ENCODE measurements at regions not wholly inside any gene's neighbourhood (a gene's known extent, or its start where the extent isn't known, plus 50 kb on each side); places are given as distances from the start of the nearest gene placed in this dataset.

- WGBS, 2 experiments (ENCODE audit: extremely low coverage in 1 of 2, insufficient coverage in 1 of 2, insufficient read length in 1 of 2, insufficient replicate concordance in 2 of 2, low coverage in 1 of 2, low lambda C conversion rate in 2 of 2, missing lambda C conversion rate in 1 of 2), result 88% methylated on average over 3 of the region's 3 CpGs; no CpG with 5 or more reads in 1 of the 2 experiments
- Histone ChIP-seq H3K9me3 (ENCODE audit: insufficient read depth in 2 of 2, low read depth in 1 of 2, low read length in 1 of 2) (no peaks in the 10 kb centered on the region), H3K27me3 (replicated peaks in 1 of 4; ENCODE audit: control insufficient read depth in 3 of 4, extremely low read depth in 1 of 4, insufficient read depth in 3 of 4, low read length in 3 of 4) (no peaks in the 10 kb centered on the region), H2BK12ac (ENCODE audit: low read depth, low read length) (no peak overlapping the region), H3K56ac (replicated peaks; ENCODE audit: insufficient read length, low read depth, low read length) (no peak overlapping the region), H3K79me2 (ENCODE audit: control insufficient read depth in 1 of 2, insufficient read depth in 2 of 2, low read length in 2 of 2) (no peaks in the 10 kb centered on the region), H4K5ac (ENCODE audit: insufficient read length, low read depth, low read length) (no peak overlapping the region), H4K8ac (ENCODE audit: extremely low read depth, insufficient read depth, low read length) (no peak overlapping the region), H3K4me1 (replicated peaks in 1 of 4; ENCODE audit: control insufficient read depth in 3 of 4, insufficient read depth in 4 of 4, low read length in 3 of 4) (no peaks in the 10 kb centered on the region), H3K4ac (replicated peaks; ENCODE audit: insufficient read length, low read depth, low read length) (no peak overlapping the region), H3K14ac (ENCODE audit: insufficient read length) (no peak overlapping the region), H2BK120ac (replicated peaks; ENCODE audit: low read depth, low read length) (no peak overlapping the region), H3K36me3 (ENCODE audit: control insufficient read depth in 2 of 4, insufficient read depth in 4 of 4, low read length in 3 of 4) (no peaks in the 10 kb centered on the region), H2BK20ac (ENCODE audit: low read length) (no peak overlapping the region), H2AFZ (ENCODE audit: low read length) (no peak overlapping the region), H3K23me2 (ENCODE audit: low read depth, low read length) (no peaks in the 10 kb centered on the region), H3K4me3 (ENCODE audit: extremely low read depth in 1 of 4, insufficient read depth in 2 of 4, low read depth in 3 of 4, low read length in 4 of 4) (no peak overlapping the region), H2BK15ac (ENCODE audit: low read length) (no peak overlapping the region), H3K4me2 (ENCODE audit: insufficient read depth in 1 of 2, low read depth in 2 of 2, low read length in 2 of 2) (no peak overlapping the region), H4K91ac (replicated peaks; ENCODE audit: insufficient read length, low read length) (no peak overlapping the region), H3K79me1 (ENCODE audit: low read depth, low read length) (no peaks in the 10 kb centered on the region), H4K20me1 (replicated peaks in 1 of 2; ENCODE audit: control insufficient read depth in 1 of 2, insufficient read depth in 2 of 2, low read length in 2 of 2) (no peaks in the 10 kb centered on the region), H2BK5ac (ENCODE audit: low read depth, low read length) (no peak overlapping the region), H2AK5ac (ENCODE audit: low read depth, low read length) (no peak overlapping the region), H3K9ac (replicated peaks in 1 of 4; ENCODE audit: extremely low read depth in 1 of 4, low read depth in 3 of 4, low read length in 3 of 4) (no peak overlapping the region), H3K27ac (ENCODE audit: low read depth, low read length) (no peak overlapping the region), H3K23ac (ENCODE audit: insufficient read length) (no peak overlapping the region), H3K18ac (ENCODE audit: extremely low read depth, low read length) (no peak overlapping the region)
- DNase-seq (ENCODE audit: low read depth in 1 of 2, low spot score in 2 of 2), result no peak
- ChIA-PET POLR2A (ENCODE audit: partially characterized antibody) (no interaction called here), CTCF (ENCODE audit: partially characterized antibody) (interaction anchor here (1.4 kb wide), 1 partner anchor 415 kb away, joined by 3 read pairs; no protein-coding TSS in a partner anchor)
- no peak for FAIRE-seq
- TF ChIP-seq JUN (IDR thresholded peaks at IDR 0.05; ENCODE audit: low read depth, low read length) (no peak), CHD2 (IDR thresholded peaks at IDR 0.05; ENCODE audit: low read length) (no peak), HDAC2 (IDR thresholded peaks at IDR 0.05; ENCODE audit: borderline replicate concordance in 1 of 2, low read depth in 2 of 2, low read length in 2 of 2) (no peak), SP2 (IDR thresholded peaks at IDR 0.05; ENCODE audit: low read length) (no peak), NRF1 (IDR thresholded peaks at IDR 0.05; ENCODE audit: low read depth, low read length) (no peak), HDAC6 (IDR thresholded peaks at IDR 0.05; ENCODE audit: low read depth, low read length) (no peak), SIX5 (IDR thresholded peaks at IDR 0.05; ENCODE audit: low read depth, low read length) (no peak)
Measured at GRCh38 chr2:14219306-14219705, 413.2 kb upstream of the LRATD1 start.

Measured in H1 (cell line).